ENCODE measurements at regions not wholly inside any gene's neighbourhood (a gene's known extent, or its start where the extent isn't known, plus 50 kb on each side); places are given as distances from the start of the nearest gene placed in this dataset.

DNA sequence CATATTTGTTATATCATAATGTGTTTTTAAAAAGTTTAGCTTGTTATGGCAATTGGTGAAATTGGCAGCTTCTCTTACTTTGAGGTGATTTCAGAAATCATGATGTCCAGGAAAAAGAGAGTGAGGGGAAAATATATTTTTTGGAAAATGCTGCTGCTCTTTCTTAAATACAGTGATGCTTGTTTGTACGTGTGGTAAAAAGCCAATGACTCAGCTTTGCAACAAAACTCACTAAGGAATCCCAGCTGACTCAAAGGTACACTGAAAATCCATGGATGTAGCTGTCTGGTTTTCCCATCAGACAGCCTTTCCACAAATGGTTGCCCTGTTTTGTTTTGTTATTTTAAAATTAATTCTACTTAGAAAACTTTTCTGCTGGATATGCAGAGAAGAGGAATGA is 306.4 kb upstream of the PAPPA start:
- TF ChIP-seq EZH2 (IDR thresholded peaks at IDR 0.05; ENCODE audit: insufficient read depth, poor library complexity, severe bottlenecking) = no peak
- no peak for TF ChIP-seq EZH2phosphoT487 (IDR thresholded peaks at IDR 0.05; ENCODE audit: insufficient read depth, low read depth)
